Caco-2 (cell line): ENCODE measurements at regions not wholly inside any gene's neighbourhood (a gene's known extent, or its start where the extent isn't known, plus 50 kb on each side); places are given as distances from the start of the nearest gene placed in this dataset.

Experiments used
- BruUV-seq: library from RNA; stranded (reverse); fragments of 400-500 nt; replicated peaks from 2 replicates; lab custom pipeline; 2021; lab: Mats Ljungman, UMichigan
- CTCF ChIA-PET: fragments of 300-600 bp; sonication (Branson Sonifier 250); formaldehyde crosslinking; loops from one replicate; lab custom pipeline; 2022; ENCODE audit warnings: antibody characterized with exemption; lab: Charles Lee
- POLR2A ChIA-PET: fragments of 300-600 bp; sonication (Branson Sonifier 250); formaldehyde crosslinking; loops from one replicate; lab custom pipeline; 2022; ENCODE audit warnings: antibody characterized with exemption; lab: Charles Lee
- DNase-seq, 2 experiments: peaks; one replicate each; pipeline versions ENCODE4 v3.0.0 to v3.0.0-alpha.2; 2020 to 2022
- H3K27me3 ChIP-seq: replicated peaks from 2 replicates; pipeline ENCODE4 v1.6.0; 2011; ENCODE audit warnings: low read length; ENCODE audit not compliant: control insufficient read depth, insufficient read depth
- H3K36me3 ChIP-seq: 2 replicates; pipeline ENCODE4 v1.5.1; 2011; ENCODE audit warnings: low read length; ENCODE audit not compliant: control insufficient read depth, insufficient read depth
- H3K4me1 ChIP-seq: fragments of 250-450 bp; sonication (Bioruptor Pico); 2 replicates; pipeline ENCODE4 v1.5.1; 2020; ENCODE audit warnings: mild to moderate bottlenecking
- H3K4me3 ChIP-seq: 2 replicates; pipeline ENCODE4 v1.5.1; 2011; ENCODE audit warnings: low read depth, mild to moderate bottlenecking, control low read depth, low read length
- H3K9me3 ChIP-seq: fragments of 250-450 bp; sonication (Bioruptor Pico); 2 replicates; pipeline ENCODE4 v1.5.1; 2020; ENCODE audit warnings: mild to moderate bottlenecking, moderate library complexity
- H3K27ac Mint-ChIP-seq: one replicate; pipeline ENCODE4 v1.8.0; 2022; ENCODE audit warnings: mixed read lengths; ENCODE audit not compliant: unreplicated experiment
- H3K27me3 Mint-ChIP-seq: one replicate; pipeline ENCODE4 v1.8.0; 2022; ENCODE audit warnings: mixed read lengths; ENCODE audit not compliant: insufficient read depth, unreplicated experiment
- H3K36me3 Mint-ChIP-seq: one replicate; pipeline ENCODE4 v1.8.0; 2022; ENCODE audit warnings: mild to moderate bottlenecking, mixed read lengths; ENCODE audit not compliant: insufficient read depth, unreplicated experiment
- H3K4me1 Mint-ChIP-seq: one replicate; pipeline ENCODE4 v1.8.0; 2022; ENCODE audit warnings: low read depth, mixed read lengths; ENCODE audit not compliant: unreplicated experiment
- H3K4me3 Mint-ChIP-seq: one replicate; pipeline ENCODE4 v1.8.0; 2022; ENCODE audit warnings: mild to moderate bottlenecking, moderate library complexity, mixed read lengths; ENCODE audit not compliant: unreplicated experiment
- H3K9me3 Mint-ChIP-seq: one replicate; pipeline ENCODE4 v1.8.0; 2022; ENCODE audit warnings: mixed read lengths; ENCODE audit not compliant: unreplicated experiment
- intact Hi-C: fragments of 100-400 bp; cut with micrococcal nuclease; formaldehyde crosslinking; loops from one replicate; pipeline ENCODE4 v1.10.0; 2022; ENCODE audit not compliant: unreplicated experiment
- TF ChIP-seq, protein P1 (sequence below), 2 experiments: fragments of 200-600 bp in 1 of 2; IDR thresholded peaks; 1 replicate in 1 of 2; 2 replicates in 1 of 2; pipeline versions ENCODE4 v1.5.1 to v1.8.0; 2011 to 2022; ENCODE audit warnings: antibody characterized with exemption in 1 of 2, control low read depth in 1 of 2, inconsistent platforms in 1 of 2, low read depth in 1 of 2, low read length in 1 of 2, mild to moderate bottlenecking in 1 of 2, moderate library complexity in 1 of 2; ENCODE audit not compliant: insufficient read depth in 1 of 2, severe bottlenecking in 1 of 2, unreplicated experiment in 1 of 2

DNA sequence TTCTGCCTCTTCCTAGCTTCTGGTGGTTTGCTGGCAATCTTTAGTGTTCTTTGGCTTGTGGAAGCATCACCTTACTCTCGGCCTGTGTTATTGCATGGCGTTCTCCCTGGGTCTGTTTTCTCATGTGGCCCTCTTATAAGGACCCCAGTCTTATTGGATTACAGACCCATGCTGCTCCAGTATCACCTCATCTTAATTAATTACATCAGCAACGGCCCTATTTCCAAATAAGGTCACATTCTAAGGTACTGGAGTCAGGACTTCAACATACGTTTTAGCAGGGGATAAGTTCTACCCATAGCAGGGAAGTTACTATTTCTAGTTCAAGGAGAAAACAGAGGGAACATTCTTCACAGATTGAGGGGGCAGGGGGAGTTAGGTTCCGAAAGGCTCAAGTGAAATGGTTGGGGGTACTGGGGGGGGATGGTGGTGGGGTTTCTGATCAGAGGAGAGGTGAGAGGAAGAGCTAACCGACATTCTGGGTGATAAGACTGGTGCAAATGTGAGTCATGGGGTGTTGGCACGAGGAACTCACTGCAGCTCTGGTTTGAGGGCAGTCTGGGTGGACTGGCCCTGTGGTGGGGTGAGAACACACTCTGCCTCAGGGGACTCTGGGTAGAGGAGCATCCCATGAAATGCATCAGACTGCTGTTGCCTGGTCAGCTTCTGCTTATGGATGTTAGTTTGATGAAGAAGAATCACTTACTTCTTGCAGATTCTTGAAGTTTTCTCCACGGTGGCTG, 51.5 kb upstream of the ZBED5 start:
- Mint-ChIP-seq H3K4me1 (peaks cover 14% of the 10 kb centered on the region), H3K36me3 (no peaks in the 10 kb centered on the region), H3K27ac (no peak overlapping the region), H3K9me3 (no peaks in the 10 kb centered on the region), H3K27me3 (no peaks in the 10 kb centered on the region), H3K4me3 (no peak overlapping the region)
- ChIA-PET POLR2A (no interaction called here), CTCF (interaction anchor here (0.6 kb wide), 1 partner anchor 116 kb away, joined by 3 read pairs; no protein-coding TSS in a partner anchor)
- TF ChIP-seq, protein P1, sequence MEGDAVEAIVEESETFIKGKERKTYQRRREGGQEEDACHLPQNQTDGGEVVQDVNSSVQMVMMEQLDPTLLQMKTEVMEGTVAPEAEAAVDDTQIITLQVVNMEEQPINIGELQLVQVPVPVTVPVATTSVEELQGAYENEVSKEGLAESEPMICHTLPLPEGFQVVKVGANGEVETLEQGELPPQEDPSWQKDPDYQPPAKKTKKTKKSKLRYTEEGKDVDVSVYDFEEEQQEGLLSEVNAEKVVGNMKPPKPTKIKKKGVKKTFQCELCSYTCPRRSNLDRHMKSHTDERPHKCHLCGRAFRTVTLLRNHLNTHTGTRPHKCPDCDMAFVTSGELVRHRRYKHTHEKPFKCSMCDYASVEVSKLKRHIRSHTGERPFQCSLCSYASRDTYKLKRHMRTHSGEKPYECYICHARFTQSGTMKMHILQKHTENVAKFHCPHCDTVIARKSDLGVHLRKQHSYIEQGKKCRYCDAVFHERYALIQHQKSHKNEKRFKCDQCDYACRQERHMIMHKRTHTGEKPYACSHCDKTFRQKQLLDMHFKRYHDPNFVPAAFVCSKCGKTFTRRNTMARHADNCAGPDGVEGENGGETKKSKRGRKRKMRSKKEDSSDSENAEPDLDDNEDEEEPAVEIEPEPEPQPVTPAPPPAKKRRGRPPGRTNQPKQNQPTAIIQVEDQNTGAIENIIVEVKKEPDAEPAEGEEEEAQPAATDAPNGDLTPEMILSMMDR (IDR thresholded peaks at IDR 0.05; ENCODE audit: insufficient read depth in 1 of 2, low read depth in 1 of 2, low read length in 1 of 2, severe bottlenecking in 1 of 2, unreplicated experiment in 1 of 2): no peak
- intact Hi-C loops: no loop called here
- no peaks in the 10 kb centered on the region for H3K36me3 ChIP-seq
- no peaks in the 10 kb centered on the region for H3K9me3 ChIP-seq
- DNase-seq: no peak
- BruUV-seq: no TSS peak
- H3K4me3 ChIP-seq: no peak overlapping the region
- no peaks in the 10 kb centered on the region for H3K27me3 ChIP-seq
- peaks cover 20% of the 10 kb centered on the region for H3K4me1 ChIP-seq

DNA sequence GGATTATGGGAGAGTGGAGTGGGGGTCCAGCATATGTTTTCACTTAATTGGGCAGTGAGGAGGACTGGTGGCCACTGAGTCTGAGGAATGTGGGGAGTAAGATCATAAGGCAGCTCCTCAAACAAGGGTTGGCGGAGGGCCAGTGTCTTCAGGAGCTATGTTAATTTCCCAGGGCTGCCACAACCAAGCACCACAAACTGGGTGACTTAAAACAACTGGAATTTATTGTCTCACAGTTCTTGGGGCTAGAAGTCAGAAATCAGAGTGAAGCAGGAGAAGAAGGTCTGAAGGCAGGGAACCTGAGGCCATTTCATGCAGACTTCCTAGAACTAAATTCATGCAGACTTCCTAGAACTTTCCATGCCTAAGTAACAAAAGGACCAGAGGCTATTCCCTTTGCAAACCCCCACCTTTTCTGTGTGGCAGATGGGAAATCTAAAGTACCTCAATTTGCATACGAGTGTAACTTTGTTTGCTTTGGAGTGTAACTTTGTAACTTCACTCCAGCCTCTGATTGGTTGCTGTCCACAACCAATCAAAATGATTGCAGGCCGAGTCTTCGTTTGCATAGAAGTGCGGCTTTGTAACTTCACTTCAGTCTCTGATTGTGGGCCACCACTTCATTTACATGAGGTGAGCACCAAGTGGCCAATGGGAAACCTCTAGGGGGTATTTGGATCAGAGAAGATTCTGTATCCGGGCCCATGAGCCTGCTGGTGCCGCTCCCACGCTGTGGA, 50.5 kb upstream of the ZBED5 start:
- H3K4me1 Mint-ChIP-seq: peaks cover 14% of the 10 kb centered on the region
- H3K27me3 Mint-ChIP-seq: no peaks in the 10 kb centered on the region
- Histone ChIP-seq H3K36me3 (no peaks in the 10 kb centered on the region), H3K27me3 (no peaks in the 10 kb centered on the region), H3K4me1 (peaks cover 20% of the 10 kb centered on the region), H3K9me3 (no peaks in the 10 kb centered on the region), H3K4me3 (no peak overlapping the region)
- H3K9me3 Mint-ChIP-seq: no peaks in the 10 kb centered on the region
- ChIA-PET POLR2A (no interaction called here), CTCF (interaction anchor here (0.6 to 1.4 kb wide), 2 partner anchors 100 to 115 kb away, joined by 3 read pairs; partner anchors contain the start of gene EIF4G2)
- no peak overlapping the region for H3K4me3 Mint-ChIP-seq
- DNase-seq: no peak
- H3K36me3 Mint-ChIP-seq: no peaks in the 10 kb centered on the region
- TF ChIP-seq, protein P1 (IDR thresholded peaks at IDR 0.05; ENCODE audit: insufficient read depth in 1 of 2, low read depth in 1 of 2, low read length in 1 of 2, severe bottlenecking in 1 of 2, unreplicated experiment in 1 of 2): no peak
- no TSS peak for BruUV-seq
- intact Hi-C loops: no loop called here
- H3K27ac Mint-ChIP-seq: no peak overlapping the region
